ENCODE measurements at regions not wholly inside any gene's neighbourhood (a gene's known extent, or its start where the extent isn't known, plus 50 kb on each side); places are given as distances from the start of the nearest gene placed in this dataset.

- Histone ChIP-seq H3K9me3 (ENCODE audit: control insufficient read depth in 4 of 4, low read length in 3 of 4) (peaks cover 0 to 2% (median 0%) of the 10 kb centered on the region in 4 donors), H3K4me1 (ENCODE audit: control insufficient read depth in 4 of 4, insufficient read depth in 4 of 4, low read length in 3 of 4) (no peaks in the 10 kb centered on the region), H3K9ac (ENCODE audit: low read depth in 1 of 2, low read length in 2 of 2) (no peak overlapping the region), H3K36me3 (ENCODE audit: control insufficient read depth in 4 of 4, insufficient read depth in 3 of 4, low read depth in 1 of 4, low read length in 3 of 4) (no peaks in the 10 kb centered on the region), H3K27ac (ENCODE audit: low read depth in 1 of 2, low read length in 2 of 2) (no peak overlapping the region), H3K4me3 (ENCODE audit: low read depth in 1 of 3, low read length in 3 of 3) (no peak overlapping the region), H3K27me3 (ENCODE audit: control insufficient read depth in 4 of 4, insufficient read depth in 4 of 4, low read length in 3 of 4) (no peaks in the 10 kb centered on the region)
- WGBS, result 51% methylated on average over 6 of the region's 6 CpGs
- no peak for TF ChIP-seq HNF4A (conservative IDR thresholded peaks at IDR 0.05)
- TF ChIP-seq JUND (IDR thresholded peaks at IDR 0.05), result no peak
- TF ChIP-seq, protein P1, sequence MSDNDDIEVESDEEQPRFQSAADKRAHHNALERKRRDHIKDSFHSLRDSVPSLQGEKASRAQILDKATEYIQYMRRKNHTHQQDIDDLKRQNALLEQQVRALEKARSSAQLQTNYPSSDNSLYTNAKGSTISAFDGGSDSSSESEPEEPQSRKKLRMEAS (IDR thresholded peaks at IDR 0.05), result no peak
- no peak for TF ChIP-seq REST (IDR thresholded peaks at IDR 0.05)
- TF ChIP-seq YY1 (IDR thresholded peaks at IDR 0.05), result no peak
- no peak for TF ChIP-seq SP1 (IDR thresholded peaks at IDR 0.05)
- TF ChIP-seq RXRA (IDR thresholded peaks at IDR 0.05), result no peak
- TF ChIP-seq, protein P2, sequence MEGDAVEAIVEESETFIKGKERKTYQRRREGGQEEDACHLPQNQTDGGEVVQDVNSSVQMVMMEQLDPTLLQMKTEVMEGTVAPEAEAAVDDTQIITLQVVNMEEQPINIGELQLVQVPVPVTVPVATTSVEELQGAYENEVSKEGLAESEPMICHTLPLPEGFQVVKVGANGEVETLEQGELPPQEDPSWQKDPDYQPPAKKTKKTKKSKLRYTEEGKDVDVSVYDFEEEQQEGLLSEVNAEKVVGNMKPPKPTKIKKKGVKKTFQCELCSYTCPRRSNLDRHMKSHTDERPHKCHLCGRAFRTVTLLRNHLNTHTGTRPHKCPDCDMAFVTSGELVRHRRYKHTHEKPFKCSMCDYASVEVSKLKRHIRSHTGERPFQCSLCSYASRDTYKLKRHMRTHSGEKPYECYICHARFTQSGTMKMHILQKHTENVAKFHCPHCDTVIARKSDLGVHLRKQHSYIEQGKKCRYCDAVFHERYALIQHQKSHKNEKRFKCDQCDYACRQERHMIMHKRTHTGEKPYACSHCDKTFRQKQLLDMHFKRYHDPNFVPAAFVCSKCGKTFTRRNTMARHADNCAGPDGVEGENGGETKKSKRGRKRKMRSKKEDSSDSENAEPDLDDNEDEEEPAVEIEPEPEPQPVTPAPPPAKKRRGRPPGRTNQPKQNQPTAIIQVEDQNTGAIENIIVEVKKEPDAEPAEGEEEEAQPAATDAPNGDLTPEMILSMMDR (IDR thresholded peaks at IDR 0.05; ENCODE audit: low read depth, low read length, missing input control), result no peak
- no peak for TF ChIP-seq EGR1 (IDR thresholded peaks at IDR 0.05; ENCODE audit: low read depth in 2 of 2)
- TF ChIP-seq FOXA2 (IDR thresholded peaks at IDR 0.05), result no peak
- TF ChIP-seq GABPA (IDR thresholded peaks at IDR 0.05 in 1 of 2, conservative IDR thresholded peaks at IDR 0.05 in 1 of 2), result no peak
- no peak for TF ChIP-seq FOXA1 (IDR thresholded peaks at IDR 0.05)
- no peak for TF ChIP-seq NR2F2 (IDR thresholded peaks at IDR 0.05)
- TF ChIP-seq TAF1 (conservative IDR thresholded peaks at IDR 0.05), result no peak
- TF ChIP-seq HNF4G (IDR thresholded peaks at IDR 0.05), result no peak
- no peak for TF ChIP-seq RAD21 (IDR thresholded peaks at IDR 0.05)
- TF ChIP-seq, protein P3, sequence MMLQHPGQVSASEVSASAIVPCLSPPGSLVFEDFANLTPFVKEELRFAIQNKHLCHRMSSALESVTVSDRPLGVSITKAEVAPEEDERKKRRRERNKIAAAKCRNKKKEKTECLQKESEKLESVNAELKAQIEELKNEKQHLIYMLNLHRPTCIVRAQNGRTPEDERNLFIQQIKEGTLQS (IDR thresholded peaks at IDR 0.05), result no peak
- no peak for TF ChIP-seq ZBTB33 (IDR thresholded peaks at IDR 0.05)
- DNase-seq (ENCODE audit: low spot score), result no peak
Observed at GRCh38 chr2:7167801-7168411, 250.7 kb downstream of the RNF144A start.
